ENCODE measurements at regions not wholly inside any gene's neighbourhood (a gene's known extent, or its start where the extent isn't known, plus 50 kb on each side); places are given as distances from the start of the nearest gene placed in this dataset.

GRCh38 chr5:160968480-160968879, 116.5 kb upstream of the ATP10B start:
- DNase-seq (ENCODE audit: low spot score in 2 of 2, unreplicated experiment in 2 of 2): no peak
- H3K4me1 Mint-ChIP-seq: peaks cover 19% of the 10 kb centered on the region
- no peaks in the 10 kb centered on the region for H3K36me3 Mint-ChIP-seq
- no peaks in the 10 kb centered on the region for H3K9me3 Mint-ChIP-seq
- H3K4me3 Mint-ChIP-seq: no peak overlapping the region
- H3K27me3 Mint-ChIP-seq (ENCODE audit: low read depth): no peaks in the 10 kb centered on the region
- TF ChIP-seq, protein P1, sequence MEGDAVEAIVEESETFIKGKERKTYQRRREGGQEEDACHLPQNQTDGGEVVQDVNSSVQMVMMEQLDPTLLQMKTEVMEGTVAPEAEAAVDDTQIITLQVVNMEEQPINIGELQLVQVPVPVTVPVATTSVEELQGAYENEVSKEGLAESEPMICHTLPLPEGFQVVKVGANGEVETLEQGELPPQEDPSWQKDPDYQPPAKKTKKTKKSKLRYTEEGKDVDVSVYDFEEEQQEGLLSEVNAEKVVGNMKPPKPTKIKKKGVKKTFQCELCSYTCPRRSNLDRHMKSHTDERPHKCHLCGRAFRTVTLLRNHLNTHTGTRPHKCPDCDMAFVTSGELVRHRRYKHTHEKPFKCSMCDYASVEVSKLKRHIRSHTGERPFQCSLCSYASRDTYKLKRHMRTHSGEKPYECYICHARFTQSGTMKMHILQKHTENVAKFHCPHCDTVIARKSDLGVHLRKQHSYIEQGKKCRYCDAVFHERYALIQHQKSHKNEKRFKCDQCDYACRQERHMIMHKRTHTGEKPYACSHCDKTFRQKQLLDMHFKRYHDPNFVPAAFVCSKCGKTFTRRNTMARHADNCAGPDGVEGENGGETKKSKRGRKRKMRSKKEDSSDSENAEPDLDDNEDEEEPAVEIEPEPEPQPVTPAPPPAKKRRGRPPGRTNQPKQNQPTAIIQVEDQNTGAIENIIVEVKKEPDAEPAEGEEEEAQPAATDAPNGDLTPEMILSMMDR (IDR thresholded peaks at IDR 0.05; ENCODE audit: unreplicated experiment): no peak
- no peak overlapping the region for H3K27ac Mint-ChIP-seq

GRCh38 chr5:160966921-160967320, 114.9 kb upstream of the ATP10B start:
- TF ChIP-seq, protein P1 (IDR thresholded peaks at IDR 0.05; ENCODE audit: unreplicated experiment): no peak
- Mint-ChIP-seq H3K4me1 (peaks cover 19% of the 10 kb centered on the region), H3K4me3 (no peak overlapping the region), H3K27me3 (ENCODE audit: low read depth) (no peaks in the 10 kb centered on the region), H3K27ac (peak overlapping the region; percentile 49), H3K36me3 (no peaks in the 10 kb centered on the region), H3K9me3 (no peaks in the 10 kb centered on the region)
- no peak for DNase-seq (ENCODE audit: low spot score in 2 of 2, unreplicated experiment in 2 of 2)

- Mint-ChIP-seq H3K9me3 (no peaks in the 10 kb centered on the region), H3K4me1 (peaks cover 5% of the 10 kb centered on the region), H3K27ac (no peak overlapping the region), H3K27me3 (ENCODE audit: low read depth) (no peaks in the 10 kb centered on the region), H3K36me3 (no peaks in the 10 kb centered on the region), H3K4me3 (no peak overlapping the region)
- TF ChIP-seq, protein P1 (IDR thresholded peaks at IDR 0.05; ENCODE audit: unreplicated experiment): no peak
- no peak for DNase-seq (ENCODE audit: low spot score in 2 of 2, unreplicated experiment in 2 of 2)
Measured at GRCh38 chr5:160961761-160962160, 109.8 kb upstream of the ATP10B start.

DNA sequence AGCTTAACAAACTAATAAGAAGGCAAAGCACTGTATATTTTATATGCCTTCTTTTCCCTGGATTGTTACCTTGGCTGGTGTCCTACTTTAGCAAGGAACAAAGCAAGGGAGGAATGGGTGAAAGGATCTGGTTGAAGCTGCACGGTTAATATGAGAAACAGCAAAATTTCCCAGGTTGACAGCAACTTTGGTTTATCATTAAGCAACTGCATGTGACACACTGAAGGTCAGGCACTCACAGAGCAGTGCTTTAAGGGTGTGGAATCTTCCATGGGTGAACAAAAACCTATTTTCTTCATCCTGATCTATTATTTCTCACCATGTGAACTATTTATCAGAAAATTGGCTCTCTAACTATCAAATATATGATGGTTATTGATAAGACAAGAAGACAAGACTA, 109.0 kb upstream of the ATP10B start:
- Mint-ChIP-seq H3K36me3 (no peaks in the 10 kb centered on the region), H3K4me3 (no peak overlapping the region), H3K27ac (no peak overlapping the region), H3K9me3 (no peaks in the 10 kb centered on the region), H3K4me1 (no peaks in the 10 kb centered on the region), H3K27me3 (ENCODE audit: low read depth) (no peaks in the 10 kb centered on the region)
- TF ChIP-seq, protein P1 (IDR thresholded peaks at IDR 0.05; ENCODE audit: unreplicated experiment): no peak
- DNase-seq (ENCODE audit: low spot score in 2 of 2, unreplicated experiment in 2 of 2): no peak

GRCh38 chr5:160960592-160960991, 108.6 kb upstream of the ATP10B start:
- no peak for DNase-seq (ENCODE audit: low spot score in 2 of 2, unreplicated experiment in 2 of 2)
- H3K36me3 Mint-ChIP-seq: no peaks in the 10 kb centered on the region
- no peak overlapping the region for H3K4me3 Mint-ChIP-seq
- no peak overlapping the region for H3K27ac Mint-ChIP-seq
- no peaks in the 10 kb centered on the region for H3K27me3 Mint-ChIP-seq (ENCODE audit: low read depth)
- H3K4me1 Mint-ChIP-seq: no peaks in the 10 kb centered on the region
- H3K9me3 Mint-ChIP-seq: no peaks in the 10 kb centered on the region
- TF ChIP-seq, protein P1 (IDR thresholded peaks at IDR 0.05; ENCODE audit: unreplicated experiment): no peak

GRCh38 chr5:160959804-160960203, 107.8 kb upstream of the ATP10B start:
- peaks cover 1% of the 10 kb centered on the region for H3K4me1 Mint-ChIP-seq
- no peak overlapping the region for H3K4me3 Mint-ChIP-seq

More at GRCh38 chr5:160959804-160960203, 107.8 kb upstream of the ATP10B start:
- no peaks in the 10 kb centered on the region for H3K9me3 Mint-ChIP-seq
- H3K27ac Mint-ChIP-seq: no peak overlapping the region
- H3K36me3 Mint-ChIP-seq: no peaks in the 10 kb centered on the region
- TF ChIP-seq, protein P1 (IDR thresholded peaks at IDR 0.05; ENCODE audit: unreplicated experiment): no peak
- no peak for DNase-seq (ENCODE audit: low spot score in 2 of 2, unreplicated experiment in 2 of 2)
- H3K27me3 Mint-ChIP-seq (ENCODE audit: low read depth): no peaks in the 10 kb centered on the region

Measured in mesothelial cell of epicardium (in vitro differentiated cells).